ENCODE measurements at regions not wholly inside any gene's neighbourhood (a gene's known extent, or its start where the extent isn't known, plus 50 kb on each side); places are given as distances from the start of the nearest gene placed in this dataset.

GRCh38 chr6:15905488-15906419 is 223.1 kb upstream of the MYLIP start:
- no peaks in the 10 kb centered on the region for H3K4me1 ChIP-seq
- no peaks in the 10 kb centered on the region for H3K27me3 ChIP-seq
- ATAC-seq (peak in 3 of 4 donors; percentile 12 to 28 (median 18)), DNase-seq (no peak)
- intact Hi-C loops (cut with DNase I) = no loop called here
- no peaks in the 10 kb centered on the region for H3K9me3 ChIP-seq
- H3K4me3 ChIP-seq = no peak overlapping the region
- H3K27ac ChIP-seq = no peak overlapping the region
- WGBS (ENCODE audit: insufficient coverage, low coverage, low lambda C conversion rate, missing lambda C conversion rate) = 42% methylated on average over 5 of the region's 8 CpGs
- TF ChIP-seq CTCF (IDR thresholded peaks at IDR 0.05) (no peak), POLR2A (IDR thresholded peaks at IDR 0.05) (no peak)
- no peaks in the 10 kb centered on the region for H3K36me3 ChIP-seq

GRCh38 chr6:15904651-15905376 is 224.1 kb upstream of the MYLIP start:
- ATAC-seq = no peak
- WGBS (ENCODE audit: insufficient coverage, low coverage, low lambda C conversion rate, missing lambda C conversion rate) = 54% methylated on average over 6 of the region's 6 CpGs

GRCh38 chr6:15901141-15902115 is 227.5 kb upstream of the MYLIP start:
- peak; percentile 51 to 58 (median 56) for ATAC-seq
- H3K36me3 ChIP-seq = no peaks in the 10 kb centered on the region
- peaks cover 0 to 11% (median 0%) of the 10 kb centered on the region in 4 donors for H3K4me1 ChIP-seq
- no peak overlapping the region for H3K27ac ChIP-seq
- TF ChIP-seq CTCF (IDR thresholded peaks at IDR 0.05) (no peak), POLR2A (IDR thresholded peaks at IDR 0.05) (no peak)
- no peaks in the 10 kb centered on the region for H3K9me3 ChIP-seq
- H3K27me3 ChIP-seq = no peaks in the 10 kb centered on the region
- no peak overlapping the region for H3K4me3 ChIP-seq
- intact Hi-C loops (cut with DNase I) = no loop called here
- peak in 1 of 3 donors; percentile 33 for DNase-seq
- WGBS (ENCODE audit: insufficient coverage, low coverage, low lambda C conversion rate, missing lambda C conversion rate) = 60% methylated on average over 11 of the region's 13 CpGs

More at GRCh38 chr6:15904651-15905376, 224.1 kb upstream of the MYLIP start:
- no peaks in the 10 kb centered on the region for H3K9me3 ChIP-seq
- no peak overlapping the region for H3K4me3 ChIP-seq
- no peaks in the 10 kb centered on the region for H3K4me1 ChIP-seq
- no peaks in the 10 kb centered on the region for H3K36me3 ChIP-seq
- no peak for DNase-seq
- H3K27me3 ChIP-seq = no peaks in the 10 kb centered on the region
- intact Hi-C loops (cut with DNase I) = no loop called here
- TF ChIP-seq CTCF (IDR thresholded peaks at IDR 0.05) (no peak), POLR2A (IDR thresholded peaks at IDR 0.05) (no peak)
- H3K27ac ChIP-seq = no peak overlapping the region

- WGBS (ENCODE audit: insufficient coverage, low coverage, low lambda C conversion rate, missing lambda C conversion rate) = 0% methylated on average over 1 of the region's 1 CpG
- TF ChIP-seq POLR2A (IDR thresholded peaks at IDR 0.05) (no peak), CTCF (IDR thresholded peaks at IDR 0.05) (no peak)
- Histone ChIP-seq H3K27ac (no peak overlapping the region), H3K4me3 (no peak overlapping the region), H3K9me3 (no peaks in the 10 kb centered on the region), H3K27me3 (no peaks in the 10 kb centered on the region), H3K4me1 (peaks cover 0 to 11% (median 0%) of the 10 kb centered on the region in 4 donors), H3K36me3 (no peaks in the 10 kb centered on the region)
- ATAC-seq (no peak), DNase-seq (no peak)
- intact Hi-C loops (cut with DNase I) = no loop called here
Observed at GRCh38 chr6:15898693-15899092, 230.2 kb upstream of the MYLIP start.

Measured in right lobe of liver (tissue), 6 donors.